DMS 273 (cell line): ENCODE measurements at regions not wholly inside any gene's neighbourhood (a gene's known extent, or its start where the extent isn't known, plus 50 kb on each side); places are given as distances from the start of the nearest gene placed in this dataset.
A peak's percentile ranks its signal among the peaks of the same experiment; 100 is the strongest.
"Not testable (repeated sequence)": the region's sequence is repeated elsewhere in the genome, so short reads cannot be mapped to it uniquely, and the experiment has no call there.

Source experiments
- DNase-seq: peaks from one replicate; lab custom pipeline; 2025; ENCODE audit not compliant: unreplicated experiment; lab: John Stamatoyannopoulos, UW

GRCh38 chr20:48037798-48038197 lies 252.5 kb upstream of the SULF2 start:
- not testable (repeated sequence) for DNase-seq

DNA sequence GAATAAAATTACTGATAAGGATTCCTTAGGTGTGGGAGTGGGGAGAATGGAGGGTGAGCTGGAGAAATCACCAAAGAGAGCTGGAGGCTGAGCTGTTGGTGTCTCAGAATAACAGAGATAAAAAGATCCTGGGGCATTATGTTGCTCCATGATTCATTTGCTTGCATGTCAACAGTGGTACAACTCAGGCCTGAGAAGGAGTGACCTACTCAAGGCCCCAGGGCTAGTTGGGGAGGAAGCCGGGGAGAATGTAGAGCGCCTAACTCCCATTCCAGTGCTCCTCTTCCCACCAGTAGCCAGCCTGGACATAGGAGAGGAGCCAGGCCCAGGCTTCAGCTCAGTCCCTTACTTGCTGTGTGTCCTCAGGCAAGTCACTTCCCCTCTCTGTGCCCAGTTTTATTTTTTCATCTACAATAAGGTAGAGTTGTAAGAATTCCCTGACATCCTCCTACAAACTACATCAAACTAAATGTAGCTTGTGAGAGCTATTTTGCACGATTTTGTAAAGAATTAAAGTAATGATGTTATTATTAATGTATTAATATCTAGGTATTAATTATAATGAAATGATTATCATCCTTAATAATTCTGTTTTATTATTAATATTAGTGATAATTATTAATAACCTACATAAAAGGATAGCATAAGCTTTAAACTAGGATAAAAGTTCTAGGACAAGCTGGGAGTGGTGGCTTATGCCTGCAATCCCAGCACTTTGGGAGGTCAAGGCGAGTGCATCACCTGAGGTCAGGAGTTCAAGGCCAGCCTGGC lies 250.9 kb upstream of the SULF2 start:
- no peak for DNase-seq

GRCh38 chr20:48034751-48035150 lies 249.5 kb upstream of the SULF2 start:
- DNase-seq: no peak

GRCh38 chr20:48033005-48033404 lies 247.7 kb upstream of the SULF2 start:
- DNase-seq: not testable (repeated sequence)

GRCh38 chr20:48031122-48031521 lies 245.8 kb upstream of the SULF2 start:
- DNase-seq: no peak

DNA sequence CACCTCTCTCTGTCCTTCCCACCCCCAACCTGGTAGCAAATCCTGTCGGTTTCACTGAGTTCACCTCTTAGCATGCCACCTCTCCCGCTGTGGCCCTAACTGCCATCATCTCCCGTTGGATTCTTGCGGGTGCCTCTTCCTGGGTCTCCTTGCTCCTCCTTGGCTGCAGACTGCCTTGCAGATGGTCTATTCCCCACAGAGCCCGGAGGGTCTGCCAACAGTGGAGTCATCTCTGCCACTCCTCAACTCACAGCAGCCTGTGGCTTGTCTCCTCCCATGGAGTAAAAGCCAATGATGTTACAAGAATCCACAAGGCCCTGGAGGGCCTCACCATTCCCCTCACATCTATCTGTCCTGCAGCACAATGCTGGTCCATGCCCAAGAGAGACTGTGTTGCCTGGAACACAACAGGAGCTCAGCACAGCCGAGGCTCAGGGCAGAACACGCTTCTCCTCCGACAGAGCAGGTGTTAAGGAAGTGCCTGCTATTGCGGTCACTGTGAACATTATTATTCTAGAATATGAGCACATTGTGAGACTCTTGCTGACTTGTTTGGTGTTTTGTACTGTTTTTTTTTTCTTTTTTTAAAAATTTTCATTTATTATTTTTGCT lies 241.8 kb upstream of the SULF2 start:
- DNase-seq: peak; percentile 86

- peak; percentile 24 for DNase-seq
Observed at GRCh38 chr20:48025661-48026060, 240.4 kb upstream of the SULF2 start.

GRCh38 chr20:48025051-48025515 lies 239.8 kb upstream of the SULF2 start:
- peak; percentile 94 for DNase-seq

DNA sequence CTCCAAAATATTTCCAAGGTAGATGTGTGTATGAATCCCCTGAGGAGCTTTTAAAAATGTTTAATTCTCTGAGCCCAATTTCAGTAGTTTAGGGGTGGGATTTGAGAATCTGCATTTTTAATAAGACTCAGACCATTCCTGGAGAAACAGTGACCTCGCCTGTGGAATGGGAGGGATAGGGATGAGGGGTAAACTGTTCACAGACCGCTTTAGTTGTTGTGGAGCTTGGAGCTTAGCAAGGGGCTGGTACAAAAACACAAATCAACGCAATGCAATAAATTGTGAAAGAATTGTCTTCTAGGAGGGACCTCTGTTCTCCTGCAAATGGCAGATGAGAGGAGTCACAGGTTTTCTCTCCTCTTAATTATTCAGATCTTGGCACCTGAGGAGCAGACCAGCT lies 239.3 kb upstream of the SULF2 start:
- DNase-seq: no peak

- DNase-seq: not testable (repeated sequence)
Observed at GRCh38 chr20:48020696-48021095, 235.4 kb upstream of the SULF2 start.

- no peak for DNase-seq
Observed at GRCh38 chr20:48019940-48020339, 234.7 kb upstream of the SULF2 start.

- DNase-seq: no peak
Observed at GRCh38 chr20:48019496-48019895, 234.2 kb upstream of the SULF2 start.

DNA sequence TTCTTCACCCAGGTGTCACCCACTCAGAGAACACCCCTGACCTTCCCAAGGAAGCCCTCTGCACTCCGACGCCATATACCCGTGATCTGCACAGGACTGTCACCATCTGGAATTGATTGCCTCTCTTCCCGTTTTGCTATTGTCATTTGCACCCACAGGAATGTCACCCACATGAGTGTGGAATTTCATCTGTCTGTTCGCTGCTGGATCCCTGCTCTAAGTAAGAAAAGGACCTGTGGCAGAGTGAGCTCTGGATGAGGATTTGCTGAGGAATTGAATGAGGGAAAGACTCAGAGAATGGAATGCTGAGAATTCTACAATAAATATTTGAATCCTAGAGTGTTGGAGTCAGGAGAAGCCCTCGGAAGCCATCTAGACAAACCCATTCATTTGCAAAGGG lies 233.6 kb upstream of the SULF2 start:
- DNase-seq: not testable (repeated sequence)

GRCh38 chr20:48017992-48018391 lies 232.7 kb upstream of the SULF2 start:
- no peak for DNase-seq

GRCh38 chr20:48017509-48017908 lies 232.2 kb upstream of the SULF2 start:
- DNase-seq: no peak

- no peak for DNase-seq
Observed at GRCh38 chr20:48015943-48016723, 230.9 kb upstream of the SULF2 start.

GRCh38 chr20:48015141-48015910 lies 230.0 kb upstream of the SULF2 start:
- no peak for DNase-seq

DNA sequence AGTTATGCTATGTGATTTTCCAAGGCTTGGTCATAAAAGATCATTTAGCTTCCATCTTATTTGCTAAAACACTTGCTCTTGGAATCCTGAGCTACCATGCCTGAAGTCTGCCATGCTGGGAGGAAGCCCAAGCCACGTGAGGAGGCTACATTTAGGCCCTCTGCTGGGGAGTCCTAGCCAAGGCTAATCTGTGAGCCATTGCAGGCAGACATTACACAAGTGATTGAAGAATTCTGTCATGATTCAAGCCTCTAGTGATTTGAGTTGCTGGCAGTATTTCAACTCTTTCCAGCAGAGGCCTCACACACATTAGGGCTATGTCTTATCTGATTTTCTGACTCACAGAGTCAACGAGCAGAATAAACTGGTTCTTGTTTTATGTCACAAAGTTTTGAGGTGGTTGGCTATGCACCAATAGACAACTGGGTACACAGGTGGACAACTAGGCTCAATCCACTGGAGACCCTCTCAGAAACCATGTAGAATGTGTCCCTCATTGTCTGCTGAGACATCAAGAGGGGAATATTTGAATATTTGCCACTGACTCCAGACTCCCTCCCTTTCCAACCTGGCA lies 227.2 kb upstream of the SULF2 start:
- peak; percentile 47 for DNase-seq

DNA sequence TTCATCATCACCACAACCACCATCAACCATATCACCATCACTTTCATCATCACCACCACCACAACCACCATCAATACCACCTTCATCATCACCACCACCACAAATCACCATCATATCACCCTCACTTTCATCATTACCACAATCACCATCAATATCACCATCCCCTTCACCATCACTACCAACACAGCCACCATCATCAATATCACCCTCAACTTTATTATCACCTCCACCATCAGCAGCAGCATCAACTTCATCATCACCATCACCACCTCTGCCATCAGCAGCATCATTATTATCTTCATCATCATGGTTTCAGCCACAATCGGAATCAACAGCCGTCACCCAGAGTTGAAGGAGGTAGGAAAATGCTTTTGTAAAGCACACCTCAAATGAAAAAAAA lies 225.7 kb upstream of the SULF2 start:
- no peak for DNase-seq

GRCh38 chr20:48010623-48011022 lies 225.3 kb upstream of the SULF2 start:
- no peak for DNase-seq
